GM18520 (cell line): ENCODE measurements at regions not wholly inside any gene's neighbourhood (a gene's known extent, or its start where the extent isn't known, plus 50 kb on each side); places are given as distances from the start of the nearest gene placed in this dataset.
A peak's percentile ranks its signal among the peaks of the same experiment; 100 is the strongest.

Experiments
- ATAC-seq: cut with Tn5 transposase; IDR thresholded peaks from one replicate; pipeline ENCODE4 v1.9.1; 2021; ENCODE audit not compliant: unreplicated experiment

- no peak for ATAC-seq
Measured at GRCh38 chr13:97627566-97627965, 193.6 kb downstream of the RAP2A start.

- ATAC-seq, result no peak
Measured at GRCh38 chr13:97629601-97630272, 195.8 kb downstream of the RAP2A start.

- ATAC-seq, result peak; percentile 13
Measured at GRCh38 chr13:97630725-97631124, 196.8 kb downstream of the RAP2A start.

- peak; percentile 70 for ATAC-seq
Measured at GRCh38 chr13:97631158-97631557, 197.2 kb downstream of the RAP2A start.

- ATAC-seq, result no peak
Measured at GRCh38 chr13:97639236-97639635, 205.3 kb downstream of the RAP2A start.

- no peak for ATAC-seq
Measured at GRCh38 chr13:97640268-97640667, 206.3 kb downstream of the RAP2A start.

- no peak for ATAC-seq
Measured at GRCh38 chr13:97648171-97648880, 214.4 kb downstream of the RAP2A start.

- no peak for ATAC-seq
Measured at GRCh38 chr13:97648881-97649224, 214.9 kb downstream of the RAP2A start.

GRCh38 chr13:97653443-97654140 is 219.6 kb downstream of the RAP2A start:
- ATAC-seq, result no peak

- ATAC-seq, result no peak
Measured at GRCh38 chr13:97654236-97654635, 220.3 kb downstream of the RAP2A start.

GRCh38 chr13:97658556-97658955 is 224.6 kb downstream of the RAP2A start:
- ATAC-seq, result no peak

- ATAC-seq, result no peak
Measured at GRCh38 chr13:97659602-97660001, 225.6 kb downstream of the RAP2A start.

GRCh38 chr13:97660594-97661260 is 226.8 kb downstream of the RAP2A start:
- ATAC-seq, result no peak

- no peak for ATAC-seq
Measured at GRCh38 chr13:97686594-97686993, 252.6 kb downstream of the RAP2A start.

- ATAC-seq, result no peak
Measured at GRCh38 chr13:97692628-97693027, 258.7 kb downstream of the RAP2A start.

- ATAC-seq, result no peak
Measured at GRCh38 chr13:97695684-97696083, 257.8 kb upstream of the IPO5 start.

GRCh38 chr13:97696921-97697320 is 256.6 kb upstream of the IPO5 start:
- no peak for ATAC-seq

GRCh38 chr13:97700306-97700848 is 253.1 kb upstream of the IPO5 start:
- ATAC-seq, result no peak

- no peak for ATAC-seq
Measured at GRCh38 chr13:97702614-97703013, 250.9 kb upstream of the IPO5 start.

GRCh38 chr13:97710797-97711196 is 242.7 kb upstream of the IPO5 start:
- no peak for ATAC-seq

GRCh38 chr13:97712770-97713169 is 240.7 kb upstream of the IPO5 start:
- no peak for ATAC-seq
